GM18520 (cell line): ENCODE measurements at regions not wholly inside any gene's neighbourhood (a gene's known extent, or its start where the extent isn't known, plus 50 kb on each side); places are given as distances from the start of the nearest gene placed in this dataset.

ENCODE experiments used
- ATAC-seq: cut with Tn5 transposase; IDR thresholded peaks from one replicate; pipeline ENCODE4 v1.9.1; 2021; ENCODE audit not compliant: unreplicated experiment

DNA sequence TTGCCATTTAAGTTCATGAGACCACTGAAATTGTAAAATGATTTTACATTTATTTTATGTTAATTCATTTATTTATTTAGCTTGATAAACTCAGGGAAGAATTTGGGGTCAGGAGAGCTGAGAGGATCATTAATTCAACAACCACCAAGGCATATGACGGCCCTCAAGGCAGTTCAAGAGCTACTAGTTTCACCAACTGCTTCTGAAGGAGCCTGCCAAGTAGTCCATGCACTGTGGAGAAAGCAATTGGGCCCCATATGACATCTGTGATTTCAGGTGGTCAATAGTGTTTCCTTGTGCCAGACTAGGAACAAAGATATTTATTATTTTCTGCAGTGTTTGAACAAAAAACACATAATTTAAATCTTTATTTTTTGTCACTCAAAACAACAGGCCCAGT is 236.4 kb downstream of the CASP12 start:
- no peak for ATAC-seq

DNA sequence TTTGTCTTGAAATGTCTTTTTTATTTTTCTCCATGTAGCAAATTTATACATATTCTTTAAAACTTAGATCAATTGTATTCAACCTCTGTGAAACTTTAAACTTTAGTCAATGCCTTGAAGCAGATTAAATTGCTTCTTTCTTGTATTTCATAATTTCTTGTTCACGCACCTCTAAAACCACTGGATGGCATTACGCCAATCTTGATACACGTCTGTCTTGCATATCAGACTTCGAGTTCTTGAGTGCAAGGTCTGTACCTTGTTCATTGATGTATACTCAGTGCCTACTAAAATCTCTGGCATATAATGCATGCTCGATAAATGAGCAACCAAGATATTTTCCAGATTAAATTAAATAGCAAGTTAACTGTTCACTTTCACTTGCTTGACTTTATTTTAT is 236.8 kb downstream of the CASP12 start:
- no peak for ATAC-seq

DNA sequence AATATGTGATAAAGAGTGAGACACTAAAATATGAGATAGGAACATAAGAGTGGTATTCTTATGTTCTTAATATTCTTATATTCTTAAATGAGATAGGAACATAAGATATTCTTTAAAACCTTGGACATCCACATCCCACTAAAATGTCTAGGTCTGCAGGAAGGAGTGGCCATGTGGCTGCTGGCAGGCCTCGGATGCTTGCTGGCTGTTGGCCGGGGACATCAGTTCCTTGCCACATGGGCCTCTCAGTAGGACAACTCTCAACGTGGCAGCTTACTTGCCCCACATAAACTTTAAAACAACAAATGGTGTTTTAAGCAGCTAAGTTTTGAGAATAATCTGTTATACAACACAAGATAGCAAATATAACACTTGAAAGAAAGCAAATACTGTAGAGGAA is 240.1 kb downstream of the CASP12 start:
- no peak for ATAC-seq

DNA sequence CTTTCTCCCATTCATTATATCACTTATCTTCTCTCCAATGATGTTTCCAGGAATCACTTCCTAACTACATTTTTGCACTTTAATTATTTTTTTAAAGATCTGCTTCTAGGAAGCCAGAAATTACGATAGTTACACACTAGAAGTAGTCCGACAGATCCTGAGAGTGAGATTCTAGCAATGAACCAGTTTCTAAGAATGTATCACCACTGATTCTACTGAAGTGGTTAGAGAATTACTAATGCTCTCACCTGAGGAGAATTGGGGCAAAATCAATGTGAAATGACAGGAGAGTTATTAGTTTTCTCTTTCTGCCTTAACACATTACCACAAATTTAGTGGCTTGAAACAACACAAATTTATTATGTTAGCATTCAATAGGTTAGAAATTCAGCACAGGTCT is 241.2 kb downstream of the CASP12 start:
- ATAC-seq: no peak

DNA sequence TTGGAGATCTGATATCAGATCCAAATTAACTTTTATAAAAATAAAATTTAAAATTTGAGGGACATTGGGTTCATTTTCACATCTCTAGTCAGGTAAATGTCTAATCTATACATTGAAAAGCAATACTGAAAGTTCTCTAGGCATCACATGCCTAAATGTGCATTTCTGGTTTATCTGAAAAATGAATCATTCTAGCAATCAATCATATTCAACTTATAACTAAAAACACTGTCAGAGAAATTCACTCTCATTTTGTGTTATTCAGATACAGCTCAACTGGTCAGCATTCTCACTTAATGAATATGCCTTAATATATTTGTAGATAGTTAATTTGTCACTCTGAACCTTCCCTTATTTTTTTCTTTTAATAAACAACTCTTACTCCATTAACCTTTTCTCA is 243.2 kb downstream of the CASP12 start:
- no peak for ATAC-seq

DNA sequence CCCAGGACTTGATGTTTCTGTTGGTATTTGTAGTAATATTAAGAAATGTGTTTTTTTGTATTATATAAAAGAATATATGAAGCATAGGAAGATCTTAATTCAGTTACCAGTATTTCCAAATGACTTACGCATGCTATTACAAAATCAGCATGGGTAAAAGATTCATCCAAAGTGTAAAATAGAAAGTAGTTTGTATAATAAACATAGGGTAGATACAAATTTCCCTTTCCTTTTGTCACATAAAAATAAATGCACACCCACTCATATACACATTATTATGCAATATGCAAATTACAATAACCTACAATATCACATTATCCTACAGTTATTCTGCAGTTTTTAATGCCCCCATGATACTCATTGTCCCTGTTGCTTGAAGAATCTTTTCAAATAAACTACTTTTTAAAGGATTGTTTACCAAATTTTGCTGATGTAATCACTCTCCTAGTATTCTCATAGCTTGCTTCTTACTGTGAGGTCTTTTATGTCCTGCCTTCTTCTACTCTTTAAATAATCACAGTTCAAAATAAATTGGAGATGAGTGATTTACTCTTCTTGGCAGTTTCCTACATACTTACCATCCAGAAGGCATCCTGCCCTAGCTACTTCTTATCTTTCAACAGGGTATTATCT is 244.0 kb downstream of the CASP12 start:
- ATAC-seq: no peak

DNA sequence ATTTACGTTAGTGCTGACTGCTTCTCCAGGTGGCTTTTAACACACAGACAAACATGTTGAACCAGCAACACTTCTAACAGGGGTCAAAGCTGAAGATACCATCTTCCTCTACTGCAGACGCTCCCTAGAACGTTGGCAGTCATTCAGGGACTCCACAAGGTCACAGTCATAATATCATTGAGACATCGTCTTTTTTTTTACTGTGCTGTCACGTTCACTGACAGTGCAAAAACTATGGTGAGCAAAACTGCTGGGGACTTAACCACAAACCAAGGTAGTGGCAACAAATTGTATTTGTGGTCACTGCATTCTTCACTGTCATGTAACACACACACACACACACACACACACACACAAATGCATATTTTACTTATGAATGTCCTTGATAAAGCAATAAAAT is 244.9 kb downstream of the CASP12 start:
- ATAC-seq: no peak

DNA sequence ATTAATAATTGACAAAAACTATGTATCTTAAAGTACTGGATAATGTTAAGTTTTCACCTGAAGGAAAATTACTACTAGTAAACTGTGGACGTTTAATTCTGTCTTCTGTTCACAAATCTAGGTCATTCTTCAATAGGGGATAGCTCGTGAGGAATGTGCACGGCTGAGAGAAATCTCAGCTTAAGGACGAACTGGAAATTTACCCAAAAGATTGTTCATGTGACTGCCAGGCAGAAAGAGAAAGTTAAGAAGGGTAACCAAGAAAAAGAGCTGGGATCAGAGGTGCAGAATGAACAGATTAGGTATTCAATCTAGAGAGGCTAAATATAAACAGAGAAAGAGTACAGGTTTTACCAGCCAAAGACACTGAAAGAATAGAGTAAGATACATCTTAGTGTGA is 245.3 kb downstream of the CASP12 start:
- ATAC-seq: no peak

DNA sequence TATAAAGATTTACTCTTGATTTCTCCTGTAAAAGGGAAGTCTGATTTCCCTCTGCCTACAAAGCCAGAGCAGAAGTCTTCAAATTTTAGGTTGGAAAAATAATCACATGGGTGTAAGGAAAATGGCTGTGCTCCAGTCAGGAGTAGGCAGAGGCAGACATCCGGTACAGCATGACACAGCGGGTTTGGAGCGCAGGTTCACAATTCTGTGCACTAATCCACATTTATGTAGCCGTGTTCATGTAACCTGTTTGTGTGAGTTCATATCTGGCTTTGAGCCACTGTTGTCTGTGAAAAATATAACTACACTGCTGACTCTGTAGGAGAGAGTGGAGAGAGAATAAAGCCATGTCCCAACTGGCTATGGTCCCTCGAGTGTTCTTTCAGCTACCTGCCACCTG is 248.0 kb downstream of the CASP12 start:
- no peak for ATAC-seq

DNA sequence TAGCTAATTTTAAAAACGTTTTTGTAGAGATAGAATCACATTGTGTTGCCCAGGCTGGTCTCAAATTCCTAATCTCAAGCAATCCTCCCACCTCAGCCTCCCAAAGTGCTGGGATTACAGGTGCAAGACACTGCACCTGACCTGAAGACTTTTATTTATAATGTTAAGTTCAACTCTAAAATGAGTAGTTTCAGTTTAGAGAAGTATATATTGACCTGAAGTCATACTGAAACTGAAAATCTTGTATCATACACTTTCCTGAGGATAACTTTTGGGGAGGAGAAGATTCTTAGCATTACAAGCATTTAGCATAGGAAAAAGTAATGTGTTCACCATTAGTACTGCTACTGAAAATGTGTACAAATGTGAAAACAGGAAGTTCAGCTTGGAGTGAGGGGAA is 249.3 kb downstream of the CASP12 start:
- ATAC-seq: no peak

DNA sequence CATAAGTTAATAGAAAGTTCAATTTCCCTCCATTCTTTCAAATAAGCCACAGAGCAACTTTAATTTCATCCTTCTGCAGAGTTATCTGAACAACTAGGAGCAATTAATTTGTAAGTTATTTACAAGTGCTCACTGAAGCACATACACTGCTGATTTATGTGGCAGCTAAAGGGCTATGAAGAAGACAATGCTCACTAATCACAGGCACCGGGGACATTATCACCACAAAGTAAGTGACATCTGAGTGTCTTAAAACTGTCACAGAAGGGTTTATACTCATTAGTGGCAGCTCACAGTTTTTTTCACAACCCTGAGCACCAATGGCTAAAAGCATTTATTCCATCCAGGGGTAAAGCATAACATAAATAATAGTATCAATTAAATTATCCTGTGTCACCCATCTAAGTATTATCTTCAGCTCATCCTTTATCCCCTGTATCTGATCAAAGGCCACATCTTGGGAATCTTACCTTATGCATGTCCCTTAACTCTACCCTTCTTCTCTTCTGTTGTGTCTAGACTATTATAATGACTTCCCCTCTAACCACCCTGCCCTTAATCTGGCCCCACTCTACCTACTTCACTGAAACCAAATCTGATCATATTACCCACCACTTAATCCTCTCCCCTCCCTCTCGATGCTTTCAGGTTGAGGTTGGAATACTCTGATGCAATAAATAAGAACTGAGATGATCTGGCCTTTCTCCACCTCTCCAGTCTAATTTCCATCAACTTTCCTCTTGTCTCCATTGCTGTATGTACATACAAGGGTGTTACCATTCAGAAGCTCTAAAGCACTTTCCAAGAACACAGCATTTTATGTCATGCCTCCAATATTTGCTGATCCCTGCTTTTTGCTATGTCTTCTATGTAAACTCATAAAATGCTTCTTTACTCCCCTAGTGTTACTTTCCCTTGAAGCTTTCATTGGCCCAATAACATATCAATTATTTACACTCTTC is 252.7 kb downstream of the CASP12 start:
- ATAC-seq: no peak

DNA sequence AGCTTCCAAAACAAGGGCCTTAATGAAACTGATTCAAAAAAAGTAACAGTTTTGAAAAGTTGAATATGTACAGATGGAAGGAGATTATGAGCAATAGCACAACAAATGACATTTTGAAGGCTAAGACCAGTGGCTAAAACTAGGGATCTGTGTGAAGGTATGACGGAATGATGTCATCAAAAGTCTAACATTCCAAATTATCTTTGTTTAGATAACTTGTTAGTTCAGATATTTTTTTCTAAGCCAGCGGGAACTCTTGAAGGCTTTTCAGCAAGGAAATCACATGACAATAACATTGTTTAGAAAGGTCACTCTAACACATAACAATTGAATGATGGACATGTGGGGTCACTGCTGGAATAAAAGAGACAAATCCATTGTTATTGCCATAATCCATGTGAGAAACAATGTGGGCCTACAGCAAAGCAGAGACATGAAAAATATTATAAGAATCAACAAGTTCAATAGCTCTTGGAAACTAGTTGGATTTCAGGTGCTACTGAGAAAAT is 260.5 kb downstream of the CASP12 start:
- ATAC-seq: no peak

DNA sequence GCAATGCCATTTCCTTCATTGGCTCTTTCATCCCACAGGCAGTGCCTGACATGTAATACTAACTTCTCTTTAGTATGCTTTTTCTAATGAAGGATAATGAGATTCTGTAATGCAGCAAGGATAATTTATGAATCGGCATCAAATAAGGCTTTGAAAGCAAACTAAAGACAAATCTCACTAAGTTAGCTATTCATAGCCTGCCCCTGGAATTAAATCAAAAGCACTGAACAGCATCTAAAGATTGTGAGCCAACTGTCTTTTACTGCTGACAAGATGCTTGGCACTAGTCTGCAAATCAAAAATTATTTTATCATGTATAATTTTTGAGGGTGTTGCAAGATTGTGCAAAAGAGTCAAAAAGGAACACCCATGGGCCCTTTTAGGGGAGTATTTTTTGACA is 265.0 kb downstream of the CASP12 start:
- no peak for ATAC-seq

DNA sequence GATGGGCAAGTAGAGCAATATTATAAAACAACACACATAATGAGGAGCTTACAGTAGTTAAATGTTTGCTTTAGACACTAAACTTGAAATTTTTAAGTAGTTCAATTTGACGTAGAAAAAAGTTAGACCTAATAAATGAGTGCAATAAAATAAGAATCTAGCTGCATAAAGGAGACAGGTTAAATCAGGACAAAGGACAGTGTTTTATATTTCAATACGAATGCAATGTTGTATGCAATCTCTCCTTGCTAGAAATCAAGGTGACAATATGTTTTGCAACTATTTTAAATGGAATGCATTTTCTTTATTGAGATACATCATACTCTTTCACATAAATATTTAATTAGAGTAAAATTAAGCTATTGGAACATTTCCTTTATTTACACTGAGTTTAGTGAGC is 267.9 kb downstream of the CASP12 start:
- no peak for ATAC-seq

DNA sequence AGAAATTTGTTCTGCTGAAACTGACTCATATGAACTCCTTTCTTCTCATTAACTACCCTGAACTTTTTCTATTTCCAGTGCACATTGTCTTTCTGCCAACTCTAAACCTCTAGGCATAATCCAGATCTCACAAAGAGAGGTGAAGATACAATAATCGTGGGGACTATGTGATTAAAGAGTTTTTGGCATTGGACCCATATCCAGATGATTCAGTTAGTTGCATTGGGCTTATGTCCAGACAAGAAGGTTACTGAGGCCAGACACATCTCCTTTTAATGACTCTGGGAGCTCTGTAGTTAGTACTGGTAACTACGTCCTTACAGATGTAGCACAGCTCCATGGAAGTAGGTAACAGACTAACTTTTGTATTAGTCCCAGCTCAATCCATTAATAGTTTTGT is 273.0 kb downstream of the CASP12 start:
- ATAC-seq: no peak

DNA sequence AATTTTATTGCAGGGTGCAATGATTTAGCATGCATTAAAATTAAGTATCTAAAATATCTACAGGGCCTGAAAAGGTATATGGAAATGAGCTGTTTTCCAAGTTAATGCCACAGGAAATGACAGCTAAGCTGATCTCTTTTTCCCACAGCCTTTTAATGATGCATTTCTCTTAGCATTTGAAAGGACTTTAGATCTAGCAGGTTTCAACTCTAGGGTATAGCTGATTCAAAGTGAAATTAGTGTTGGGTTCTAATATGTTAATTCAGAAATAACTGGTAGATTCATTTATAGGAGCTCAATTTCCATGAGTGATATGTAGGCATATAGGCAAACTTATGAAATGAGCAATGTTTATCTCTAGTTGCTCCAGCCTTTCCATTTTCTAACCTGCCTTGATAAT is 274.2 kb downstream of the CASP12 start:
- ATAC-seq: no peak

DNA sequence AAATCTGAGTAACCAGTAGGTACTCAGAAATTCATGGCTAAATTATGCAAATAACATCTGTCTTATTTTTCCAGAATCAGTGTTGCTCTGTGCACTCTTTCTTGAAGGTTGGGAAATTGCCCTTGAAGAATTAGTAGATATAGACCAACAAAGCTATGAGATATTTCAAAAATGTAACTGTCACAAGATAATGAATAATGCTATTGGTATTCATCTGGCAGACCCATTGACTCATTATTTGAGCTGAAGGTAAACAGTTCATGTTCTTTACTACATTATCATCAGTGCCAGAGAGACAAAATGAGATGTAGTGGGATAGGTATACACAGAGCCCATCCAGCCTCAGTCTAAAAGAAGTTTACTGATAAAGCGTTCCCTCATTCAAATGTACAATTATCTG is 274.7 kb downstream of the CASP12 start:
- no peak for ATAC-seq

DNA sequence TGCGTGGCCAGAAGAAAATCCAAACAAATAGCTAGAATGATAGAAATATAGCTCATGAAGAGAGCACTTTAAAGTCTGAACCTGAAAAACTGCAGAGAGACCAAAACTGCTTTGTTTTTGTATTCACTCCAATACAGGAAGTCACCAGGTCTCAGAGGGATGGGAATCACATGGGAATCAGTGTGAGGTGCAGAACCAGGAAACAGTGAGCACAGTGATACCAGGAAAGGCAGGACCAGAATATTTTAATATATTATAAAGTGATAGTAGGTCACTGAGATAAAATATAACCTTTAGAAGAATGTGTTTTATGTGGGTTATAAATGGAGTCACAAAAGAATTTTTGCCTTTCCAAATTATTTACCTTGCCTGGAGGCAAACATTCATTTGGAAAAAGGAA is 277.3 kb downstream of the CASP12 start:
- ATAC-seq: no peak

DNA sequence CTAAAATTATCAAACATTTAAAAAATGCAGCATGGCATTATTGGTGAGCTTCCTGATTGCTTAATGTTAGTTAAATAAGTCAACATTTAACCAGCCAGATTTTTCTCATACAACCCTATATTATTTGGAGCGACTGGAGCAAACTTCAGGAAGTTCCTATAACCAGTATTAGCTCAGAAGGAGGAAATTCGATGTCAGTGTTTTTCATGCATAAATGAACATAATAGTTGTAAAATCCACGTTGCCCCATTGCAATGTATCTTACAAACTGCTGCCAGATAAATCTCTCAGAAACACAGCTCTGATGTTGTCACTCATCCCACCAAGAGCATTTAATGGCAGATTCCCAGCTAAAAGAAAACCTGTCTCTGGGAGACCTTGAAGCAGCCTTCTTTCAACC is 278.5 kb downstream of the CASP12 start:
- ATAC-seq: no peak

DNA sequence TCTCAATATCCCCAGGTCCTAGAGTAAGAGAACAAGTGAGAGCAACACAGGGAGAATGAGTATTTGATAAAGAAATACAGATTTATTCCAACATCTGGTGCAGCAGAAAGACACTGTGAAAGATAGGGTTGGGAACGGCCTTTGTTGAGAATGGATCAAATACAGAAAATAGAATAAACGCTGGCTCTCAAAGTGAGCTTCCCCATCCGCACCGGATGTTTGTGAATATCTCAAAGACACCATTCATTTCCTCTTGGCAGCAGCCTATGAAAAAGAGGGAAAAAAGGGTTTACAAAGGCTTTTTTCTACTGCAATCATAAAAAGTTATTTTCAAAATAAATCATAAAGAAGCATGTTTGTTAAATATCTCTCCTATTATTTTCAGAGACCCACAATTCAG is 279.3 kb downstream of the CASP12 start:
- no peak for ATAC-seq

DNA sequence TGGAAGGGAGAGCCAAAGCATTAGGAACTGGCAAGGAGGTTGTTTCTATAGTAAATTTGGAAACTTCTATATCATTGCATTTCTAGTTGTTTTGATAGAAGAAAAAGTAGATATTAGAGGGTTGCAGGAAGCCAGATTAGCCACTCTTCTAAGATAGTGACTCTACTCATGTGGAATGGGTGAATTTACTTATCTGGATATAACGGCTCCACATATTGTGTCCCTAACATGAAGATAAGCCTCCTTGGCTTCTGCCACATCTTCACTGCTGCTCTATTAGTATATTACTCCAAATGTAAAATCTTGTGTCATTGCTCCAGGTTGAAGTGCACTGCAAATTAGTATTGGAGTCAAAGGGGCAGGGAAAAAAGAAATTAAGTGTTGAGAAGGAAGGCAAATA is 283.3 kb downstream of the CASP12 start:
- no peak for ATAC-seq

DNA sequence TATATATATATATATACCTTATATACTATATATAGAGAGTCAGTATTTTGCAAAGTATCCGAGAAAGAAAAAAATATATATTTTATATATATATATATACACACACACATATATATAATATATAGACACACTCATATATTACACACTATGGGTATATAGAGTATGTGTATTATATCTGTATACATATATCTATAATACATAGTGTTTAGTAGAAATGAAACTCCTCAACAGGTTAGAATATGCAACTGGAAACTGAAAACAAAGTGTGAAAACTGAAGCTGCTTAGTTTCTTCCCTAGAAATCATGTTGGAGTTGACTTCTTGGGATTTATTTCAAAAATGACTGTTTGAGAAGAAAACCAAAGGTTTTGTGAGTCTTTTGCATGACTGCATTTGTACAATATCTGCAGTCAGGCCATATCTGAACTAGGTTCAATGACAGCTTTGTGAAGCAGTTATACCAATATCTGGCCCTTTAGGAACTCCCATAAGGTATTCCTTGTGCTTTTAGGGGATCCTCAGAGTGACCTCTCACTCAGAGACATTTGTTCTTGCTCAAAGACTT is 284.1 kb downstream of the CASP12 start:
- no peak for ATAC-seq
